Nephron (organoid): ENCODE measurements at regions not wholly inside any gene's neighbourhood (a gene's known extent, or its start where the extent isn't known, plus 50 kb on each side); places are given as distances from the start of the nearest gene placed in this dataset.

Experiments used
- H3K27ac Mint-ChIP-seq, 3 experiments: 2 replicates each; pipeline ENCODE4 v1.8.0; 2020; ENCODE audit warnings: mixed read lengths in 3 of 3, mild to moderate bottlenecking in 2 of 3, moderate library complexity in 1 of 3
- H3K27me3 Mint-ChIP-seq: 2 replicates; pipeline ENCODE4 v1.8.0; 2021; ENCODE audit warnings: low read depth, mild to moderate bottlenecking, moderate library complexity, mixed read lengths
- H3K36me3 Mint-ChIP-seq: 2 replicates; pipeline ENCODE4 v1.8.0; 2020; ENCODE audit warnings: low read depth, mixed read lengths
- H3K4me1 Mint-ChIP-seq: 2 replicates; pipeline ENCODE4 v1.8.0; 2020; ENCODE audit warnings: mixed read lengths
- H3K4me3 Mint-ChIP-seq, 3 experiments: 2 replicates each; pipeline ENCODE4 v1.8.0; 2020; ENCODE audit warnings: mild to moderate bottlenecking in 3 of 3, mixed read lengths in 3 of 3, moderate library complexity in 2 of 3
- H3K9me3 Mint-ChIP-seq: 2 replicates; pipeline ENCODE4 v1.8.0; 2020; ENCODE audit warnings: mixed read lengths
- TF ChIP-seq, protein P1 (sequence below), 3 experiments: fragments of 200-600 bp; sonication (generic); IDR thresholded peaks; one replicate each; pipeline ENCODE4 v1.5.0; 2021; ENCODE audit warnings: antibody characterized with exemption in 3 of 3; ENCODE audit not compliant: unreplicated experiment in 3 of 3

GRCh38 chr3:72100601-72101187, 315.7 kb upstream of the PROK2 start:
- H3K36me3 Mint-ChIP-seq: no peaks in the 10 kb centered on the region
- H3K27me3 Mint-ChIP-seq: peaks cover 76% of the 10 kb centered on the region
- H3K4me3 Mint-ChIP-seq: peak overlapping the region; percentile 87 to 90 (median 88)
- H3K4me1 Mint-ChIP-seq: peaks cover 28% of the 10 kb centered on the region
- H3K27ac Mint-ChIP-seq: peak overlapping the region; percentile 77 to 86 (median 78)
- TF ChIP-seq, protein P1, sequence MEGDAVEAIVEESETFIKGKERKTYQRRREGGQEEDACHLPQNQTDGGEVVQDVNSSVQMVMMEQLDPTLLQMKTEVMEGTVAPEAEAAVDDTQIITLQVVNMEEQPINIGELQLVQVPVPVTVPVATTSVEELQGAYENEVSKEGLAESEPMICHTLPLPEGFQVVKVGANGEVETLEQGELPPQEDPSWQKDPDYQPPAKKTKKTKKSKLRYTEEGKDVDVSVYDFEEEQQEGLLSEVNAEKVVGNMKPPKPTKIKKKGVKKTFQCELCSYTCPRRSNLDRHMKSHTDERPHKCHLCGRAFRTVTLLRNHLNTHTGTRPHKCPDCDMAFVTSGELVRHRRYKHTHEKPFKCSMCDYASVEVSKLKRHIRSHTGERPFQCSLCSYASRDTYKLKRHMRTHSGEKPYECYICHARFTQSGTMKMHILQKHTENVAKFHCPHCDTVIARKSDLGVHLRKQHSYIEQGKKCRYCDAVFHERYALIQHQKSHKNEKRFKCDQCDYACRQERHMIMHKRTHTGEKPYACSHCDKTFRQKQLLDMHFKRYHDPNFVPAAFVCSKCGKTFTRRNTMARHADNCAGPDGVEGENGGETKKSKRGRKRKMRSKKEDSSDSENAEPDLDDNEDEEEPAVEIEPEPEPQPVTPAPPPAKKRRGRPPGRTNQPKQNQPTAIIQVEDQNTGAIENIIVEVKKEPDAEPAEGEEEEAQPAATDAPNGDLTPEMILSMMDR (IDR thresholded peaks at IDR 0.05; ENCODE audit: unreplicated experiment in 3 of 3): no peak
- H3K9me3 Mint-ChIP-seq: no peaks in the 10 kb centered on the region

GRCh38 chr3:72100080-72100511, 315.1 kb upstream of the PROK2 start:
- peak overlapping the region; percentile 87 to 90 (median 88) for H3K4me3 Mint-ChIP-seq
- peaks cover 28% of the 10 kb centered on the region for H3K4me1 Mint-ChIP-seq
- TF ChIP-seq, protein P1 (IDR thresholded peaks at IDR 0.05; ENCODE audit: unreplicated experiment in 3 of 3): no peak
- H3K36me3 Mint-ChIP-seq: no peaks in the 10 kb centered on the region
- H3K27me3 Mint-ChIP-seq: peaks cover 74% of the 10 kb centered on the region
- H3K9me3 Mint-ChIP-seq: no peaks in the 10 kb centered on the region
- H3K27ac Mint-ChIP-seq: peak overlapping the region; percentile 77 to 86 (median 78)

DNA sequence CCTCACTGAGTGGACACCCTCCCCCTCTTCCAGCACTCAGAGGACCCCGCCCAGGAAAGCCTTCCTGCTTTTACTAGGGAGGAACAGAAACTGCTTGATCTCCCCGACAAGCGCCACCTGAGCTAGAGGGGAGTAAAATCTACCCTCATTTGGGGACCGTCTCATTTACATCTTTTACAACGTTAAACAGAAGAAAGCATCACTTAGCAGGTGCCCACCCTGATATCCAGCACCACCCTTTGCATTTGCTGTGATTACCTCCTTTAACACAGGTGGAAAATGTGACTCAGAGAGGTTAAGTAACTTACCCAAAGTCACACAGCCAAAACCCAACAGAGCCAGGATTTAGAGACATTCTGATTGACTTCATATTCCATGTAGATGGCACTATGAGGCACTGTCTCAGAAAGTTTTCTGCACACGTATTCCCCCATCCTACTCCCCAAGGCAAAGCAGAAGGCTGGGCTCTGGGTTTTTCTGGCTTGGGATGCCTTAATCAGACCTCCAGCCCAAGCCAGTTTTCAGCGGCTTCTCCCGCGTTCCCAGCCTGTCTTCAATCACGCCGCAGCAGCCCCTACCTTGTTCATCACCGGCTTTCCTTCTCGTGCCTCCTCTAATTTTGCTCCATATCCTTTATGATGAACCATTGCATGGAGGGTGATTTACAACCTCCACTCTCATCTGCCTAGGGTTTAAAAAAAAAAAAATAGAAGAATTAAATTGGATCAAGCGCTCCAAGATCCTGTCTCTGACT, 314.6 kb upstream of the PROK2 start:
- Mint-ChIP-seq H3K27me3 (peaks cover 80% of the 10 kb centered on the region), H3K27ac (peak overlapping the region in 2 of 3 experiments; percentile 77 to 78), H3K4me1 (peaks cover 28% of the 10 kb centered on the region), H3K4me3 (peak overlapping the region; percentile 87 to 90 (median 88)), H3K9me3 (no peaks in the 10 kb centered on the region), H3K36me3 (no peaks in the 10 kb centered on the region)
- TF ChIP-seq, protein P1 (IDR thresholded peaks at IDR 0.05; ENCODE audit: unreplicated experiment in 3 of 3): no peak

GRCh38 chr3:72097053-72097452, 312.1 kb upstream of the PROK2 start:
- Mint-ChIP-seq H3K27ac (no peak overlapping the region), H3K27me3 (peaks cover 65% of the 10 kb centered on the region), H3K4me3 (peak overlapping the region in 1 of 3 experiments; percentile 11), H3K9me3 (no peaks in the 10 kb centered on the region), H3K4me1 (peaks cover 23% of the 10 kb centered on the region), H3K36me3 (no peaks in the 10 kb centered on the region)
- TF ChIP-seq, protein P1 (IDR thresholded peaks at IDR 0.05; ENCODE audit: unreplicated experiment in 3 of 3): no peak

DNA sequence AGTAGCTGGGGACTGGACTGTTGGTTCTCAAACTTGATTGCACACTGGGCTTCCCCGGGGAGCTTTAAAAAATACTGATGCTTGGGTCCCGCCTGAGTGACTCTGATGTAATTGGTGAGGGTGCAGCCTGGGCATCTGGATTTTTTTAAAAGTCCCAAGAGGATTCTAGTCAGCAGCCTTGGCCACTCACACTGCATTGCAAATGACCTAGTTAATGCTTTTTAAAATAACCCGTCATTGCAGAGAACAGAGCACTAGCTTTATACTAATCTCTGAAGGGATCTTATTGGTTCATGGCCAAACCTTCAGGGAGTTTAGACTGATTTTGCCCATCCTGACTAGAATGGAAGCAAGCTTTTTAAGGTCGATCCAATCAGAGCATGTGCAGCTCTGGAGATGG, 310.6 kb upstream of the PROK2 start:
- Mint-ChIP-seq H3K27me3 (peaks cover 51% of the 10 kb centered on the region), H3K4me1 (peaks cover 11% of the 10 kb centered on the region), H3K4me3 (no peak overlapping the region), H3K36me3 (no peaks in the 10 kb centered on the region), H3K9me3 (no peaks in the 10 kb centered on the region), H3K27ac (no peak overlapping the region)
- TF ChIP-seq, protein P1 (IDR thresholded peaks at IDR 0.05; ENCODE audit: unreplicated experiment in 3 of 3): no peak
